PFSK-1 (cell line): ENCODE measurements at regions not wholly inside any gene's neighbourhood (a gene's known extent, or its start where the extent isn't known, plus 50 kb on each side); places are given as distances from the start of the nearest gene placed in this dataset.

Source experiments
- FOXP2 ChIP-seq: optimal IDR thresholded peaks from 2 replicates; pipeline ENCODE3; 2011; ENCODE audit warnings: borderline replicate concordance, control low read depth, inconsistent platforms; ENCODE audit not compliant: insufficient read depth; ENCODE audit errors: extremely low read length, extremely low read depth
- POLR2AphosphoS5 ChIP-seq: IDR thresholded peaks from 2 replicates; pipeline ENCODE4 v1.6.1; 2012; ENCODE audit warnings: low read depth, mild to moderate bottlenecking, control low read depth, low read length, moderate library complexity
- SIN3A ChIP-seq: IDR thresholded peaks from 2 replicates; pipeline ENCODE4 v1.6.1; 2012; ENCODE audit warnings: mild to moderate bottlenecking, low read length, moderate library complexity, borderline replicate concordance; ENCODE audit not compliant: insufficient read depth
- TAF1 ChIP-seq: IDR thresholded peaks from 2 replicates; pipeline ENCODE4 v1.6.1; 2012; ENCODE audit warnings: low read length, control low read depth, borderline replicate concordance; ENCODE audit not compliant: insufficient read depth
- TF ChIP-seq, protein P1 (sequence below), 2 experiments: IDR thresholded peaks; 2 replicates each; pipeline versions ENCODE4 v1.6.1 to v1.8.0; 2011 to 2012; ENCODE audit warnings: low read depth in 2 of 2, low read length in 2 of 2, control low read depth in 1 of 2, inconsistent platforms in 1 of 2, mild to moderate bottlenecking in 1 of 2, moderate library complexity in 1 of 2; ENCODE audit not compliant: insufficient read depth in 1 of 2

DNA sequence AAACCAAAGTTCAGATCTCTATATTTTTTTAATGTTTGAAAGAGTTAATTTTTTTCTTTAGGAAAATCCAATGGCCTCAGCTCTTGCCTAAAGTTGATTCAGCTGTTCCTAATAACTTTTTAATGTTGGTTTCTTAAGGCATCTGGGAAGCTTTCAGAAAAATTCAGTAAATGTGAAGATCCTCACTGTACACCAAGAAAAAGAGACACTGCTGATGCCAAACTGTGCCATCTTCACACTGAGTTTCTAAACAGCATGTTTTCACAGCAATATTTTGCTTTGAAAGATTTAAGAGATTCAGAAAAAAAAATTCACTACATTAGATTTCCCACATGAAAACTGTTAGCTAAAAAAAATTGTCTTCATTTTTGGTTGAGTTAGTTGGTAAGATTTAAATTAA is 249.4 kb downstream of the NEBL start:
- TF ChIP-seq POLR2AphosphoS5 (no peak), TAF1 (no peak), SIN3A (no peak), FOXP2 (no peak)
- TF ChIP-seq, protein P1, sequence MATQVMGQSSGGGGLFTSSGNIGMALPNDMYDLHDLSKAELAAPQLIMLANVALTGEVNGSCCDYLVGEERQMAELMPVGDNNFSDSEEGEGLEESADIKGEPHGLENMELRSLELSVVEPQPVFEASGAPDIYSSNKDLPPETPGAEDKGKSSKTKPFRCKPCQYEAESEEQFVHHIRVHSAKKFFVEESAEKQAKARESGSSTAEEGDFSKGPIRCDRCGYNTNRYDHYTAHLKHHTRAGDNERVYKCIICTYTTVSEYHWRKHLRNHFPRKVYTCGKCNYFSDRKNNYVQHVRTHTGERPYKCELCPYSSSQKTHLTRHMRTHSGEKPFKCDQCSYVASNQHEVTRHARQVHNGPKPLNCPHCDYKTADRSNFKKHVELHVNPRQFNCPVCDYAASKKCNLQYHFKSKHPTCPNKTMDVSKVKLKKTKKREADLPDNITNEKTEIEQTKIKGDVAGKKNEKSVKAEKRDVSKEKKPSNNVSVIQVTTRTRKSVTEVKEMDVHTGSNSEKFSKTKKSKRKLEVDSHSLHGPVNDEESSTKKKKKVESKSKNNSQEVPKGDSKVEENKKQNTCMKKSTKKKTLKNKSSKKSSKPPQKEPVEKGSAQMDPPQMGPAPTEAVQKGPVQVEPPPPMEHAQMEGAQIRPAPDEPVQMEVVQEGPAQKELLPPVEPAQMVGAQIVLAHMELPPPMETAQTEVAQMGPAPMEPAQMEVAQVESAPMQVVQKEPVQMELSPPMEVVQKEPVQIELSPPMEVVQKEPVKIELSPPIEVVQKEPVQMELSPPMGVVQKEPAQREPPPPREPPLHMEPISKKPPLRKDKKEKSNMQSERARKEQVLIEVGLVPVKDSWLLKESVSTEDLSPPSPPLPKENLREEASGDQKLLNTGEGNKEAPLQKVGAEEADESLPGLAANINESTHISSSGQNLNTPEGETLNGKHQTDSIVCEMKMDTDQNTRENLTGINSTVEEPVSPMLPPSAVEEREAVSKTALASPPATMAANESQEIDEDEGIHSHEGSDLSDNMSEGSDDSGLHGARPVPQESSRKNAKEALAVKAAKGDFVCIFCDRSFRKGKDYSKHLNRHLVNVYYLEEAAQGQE (IDR thresholded peaks at IDR 0.05; ENCODE audit: insufficient read depth in 1 of 2, low read depth in 2 of 2, low read length in 2 of 2), result no peak
